ENCODE measurements at regions not wholly inside any gene's neighbourhood (a gene's known extent, or its start where the extent isn't known, plus 50 kb on each side); places are given as distances from the start of the nearest gene placed in this dataset.
"Not testable (repeated sequence)": the region's sequence is repeated elsewhere in the genome, so short reads cannot be mapped to it uniquely, and the experiment has no call there.

DNA sequence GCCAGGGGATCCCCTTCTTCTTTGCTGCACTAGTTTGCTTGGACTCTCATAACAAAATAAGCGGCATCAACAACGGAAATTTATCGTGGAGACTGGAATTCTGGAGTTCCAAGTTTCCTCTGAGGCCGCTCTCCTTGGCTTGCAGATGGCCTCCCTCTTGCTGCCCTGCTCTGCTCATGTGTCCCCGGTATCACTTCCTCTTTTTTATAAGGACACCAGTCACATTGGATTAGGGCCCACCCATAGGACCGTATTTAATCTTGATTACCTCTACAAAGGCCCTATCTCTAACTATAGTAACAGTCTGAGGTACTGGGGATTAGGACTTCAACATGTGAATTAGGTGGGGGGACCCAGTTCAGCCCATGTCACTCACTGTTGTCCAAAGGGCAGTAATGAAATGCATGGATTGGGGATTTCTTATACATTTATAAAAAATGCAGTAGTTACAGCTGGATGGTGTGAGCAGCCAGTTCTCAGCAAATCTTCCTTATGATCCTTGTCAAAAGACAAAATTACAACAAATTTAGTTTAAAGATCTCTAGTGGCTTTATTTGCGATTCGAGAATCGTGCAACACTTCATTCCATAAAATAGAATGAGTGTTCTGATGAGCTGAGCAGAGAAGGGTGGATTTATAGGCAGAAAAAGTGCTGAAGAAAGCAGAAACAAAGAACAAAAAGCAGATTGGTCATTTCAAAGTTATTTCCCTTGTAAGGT is 59.3 kb upstream of the AKAP12 start:
- in situ Hi-C loops (cut with HindIII; ENCODE audit: low pct_unique_long_range_greater_than_20kb, low sequenced_read_pairs): no loop called here
- DNase-seq (ENCODE audit: low read depth in 1 of 2, low spot score in 1 of 2): no peak
- TF ChIP-seq JUND (IDR thresholded peaks at IDR 0.05; ENCODE audit: low read depth): no peak

DNA sequence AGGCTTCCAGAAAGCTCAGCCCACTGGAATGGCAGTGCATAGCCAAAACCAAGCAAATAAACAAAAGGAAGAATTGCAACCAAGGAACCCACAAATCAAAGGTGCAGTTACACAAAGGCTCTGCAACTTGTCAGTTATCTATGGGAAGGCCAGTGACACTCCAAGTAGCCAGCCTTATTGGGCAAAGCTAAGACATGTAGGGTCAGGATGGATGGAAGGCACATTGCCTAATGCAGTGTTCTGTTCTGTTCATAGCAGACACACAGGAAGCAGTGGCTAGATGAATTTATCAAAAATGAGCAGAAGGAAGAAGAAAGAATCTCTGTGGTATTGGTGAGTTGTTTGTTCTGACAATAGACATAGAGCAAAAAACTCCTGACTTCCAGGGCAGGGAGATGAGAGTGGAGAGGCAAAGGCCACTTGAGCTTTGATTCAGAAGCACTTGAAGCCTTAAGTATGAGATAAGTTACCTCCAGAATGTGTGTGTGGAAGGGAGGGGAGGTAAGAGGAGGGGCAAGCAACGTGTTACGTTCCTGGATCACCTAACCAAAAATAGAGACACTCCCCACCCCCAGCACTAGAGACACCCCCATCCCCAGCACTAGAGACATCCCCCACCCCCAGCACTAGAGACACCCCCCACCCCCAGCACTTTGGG is 57.9 kb upstream of the AKAP12 start:
- in situ Hi-C loops (cut with HindIII; ENCODE audit: low pct_unique_long_range_greater_than_20kb, low sequenced_read_pairs): no loop called here
- TF ChIP-seq JUND (IDR thresholded peaks at IDR 0.05; ENCODE audit: low read depth): no peak
- no peak for DNase-seq (ENCODE audit: low read depth in 1 of 2, low spot score in 1 of 2)

DNA sequence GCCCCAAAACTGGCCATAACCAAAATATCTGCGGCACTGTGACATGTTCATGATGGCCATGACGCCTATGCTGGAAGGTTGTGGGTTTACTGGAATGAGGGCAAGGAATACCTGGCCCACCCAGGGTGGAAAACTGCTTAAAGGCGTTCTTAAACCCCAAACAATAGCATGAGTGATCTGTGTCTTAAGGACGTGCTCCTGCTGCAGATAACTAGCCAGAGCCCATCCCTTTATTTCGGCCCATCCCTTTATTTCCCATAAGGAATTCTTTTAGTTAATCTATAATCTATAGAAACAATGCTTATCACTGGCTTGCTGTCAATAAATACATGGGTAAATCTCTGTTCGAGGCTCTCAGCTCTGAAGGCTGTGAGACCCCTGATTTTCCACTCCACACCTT is 56.8 kb upstream of the AKAP12 start:
- in situ Hi-C loops (cut with HindIII; ENCODE audit: low pct_unique_long_range_greater_than_20kb, low sequenced_read_pairs): not testable (repeated sequence)

DNA sequence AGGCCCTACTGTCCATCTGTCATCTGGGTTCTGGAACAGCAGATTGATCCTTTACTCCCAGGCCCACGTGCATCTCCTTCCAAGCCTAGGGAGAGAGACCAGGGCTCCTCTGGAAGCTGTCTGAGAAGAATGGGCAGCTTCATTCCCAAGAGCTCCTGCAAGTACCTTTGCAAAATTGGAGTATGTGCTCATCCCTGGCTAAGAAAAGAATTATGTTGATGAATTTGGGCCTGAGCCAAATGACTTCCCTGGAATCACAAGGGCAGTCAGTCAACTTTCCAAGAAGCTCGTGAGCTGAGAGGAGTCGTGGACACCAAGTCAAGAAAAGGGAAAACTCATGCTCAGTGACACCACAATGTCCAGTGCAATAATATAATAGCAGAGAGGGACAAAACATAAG is 54.6 kb upstream of the AKAP12 start:
- TF ChIP-seq JUND (IDR thresholded peaks at IDR 0.05; ENCODE audit: low read depth): no peak
- in situ Hi-C loops (cut with HindIII; ENCODE audit: low pct_unique_long_range_greater_than_20kb, low sequenced_read_pairs): no loop called here

More for the DNA sequence above, 56.8 kb upstream of the AKAP12 start:
- DNase-seq (ENCODE audit: low read depth in 1 of 2, low spot score in 1 of 2): not testable (repeated sequence)

DNA sequence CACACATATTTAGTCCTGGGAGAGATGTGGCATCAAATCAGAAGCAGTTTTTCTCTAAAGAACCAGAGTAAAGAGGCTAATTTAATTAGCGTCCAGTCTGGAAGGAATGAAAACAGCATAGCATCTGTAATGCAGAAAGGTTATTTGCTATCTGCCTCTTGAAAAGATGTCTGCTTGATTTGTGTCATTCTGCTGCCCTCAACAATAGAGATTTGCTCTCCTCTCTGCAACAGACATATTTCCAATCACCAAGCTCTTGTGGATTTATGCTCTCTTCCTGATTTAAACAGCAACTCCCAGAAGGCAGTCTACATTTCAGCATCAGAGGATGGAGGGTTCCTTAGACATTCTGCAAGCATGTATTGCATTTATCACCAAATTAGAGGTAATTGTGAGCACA is 53.5 kb upstream of the AKAP12 start:
- DNase-seq (ENCODE audit: low read depth in 1 of 2, low spot score in 1 of 2): no peak
- TF ChIP-seq JUND (IDR thresholded peaks at IDR 0.05; ENCODE audit: low read depth): no peak
- in situ Hi-C loops (cut with HindIII; ENCODE audit: low pct_unique_long_range_greater_than_20kb, low sequenced_read_pairs): no loop called here

More for the DNA sequence above, 54.6 kb upstream of the AKAP12 start:
- no peak for DNase-seq (ENCODE audit: low read depth in 1 of 2, low spot score in 1 of 2)

DNA sequence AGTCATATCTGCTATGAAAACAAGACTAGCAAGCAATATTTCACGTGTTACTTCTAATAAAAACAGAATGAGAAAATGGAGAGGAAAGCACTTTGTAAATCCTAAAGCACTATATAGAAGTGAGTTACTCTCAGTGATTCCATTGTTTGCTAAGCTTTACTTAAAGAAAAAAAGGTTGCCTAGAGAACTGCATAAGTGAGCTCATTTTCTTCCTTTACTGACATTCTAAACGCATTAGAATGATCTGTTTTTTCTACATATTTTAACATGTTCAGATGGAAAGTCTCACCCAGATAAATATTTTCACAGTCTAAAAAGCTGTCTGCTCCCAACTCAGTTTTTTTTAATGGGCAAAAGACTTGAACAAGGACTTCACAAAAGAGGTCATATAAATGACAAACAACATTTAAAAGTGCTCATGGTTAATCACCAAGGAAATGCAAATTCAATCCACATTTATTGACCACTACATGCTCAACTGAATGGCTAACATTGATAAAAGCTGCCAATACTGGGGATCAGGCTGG is 52.9 kb upstream of the AKAP12 start:
- in situ Hi-C loops (cut with HindIII; ENCODE audit: low pct_unique_long_range_greater_than_20kb, low sequenced_read_pairs): no loop called here
- no peak for TF ChIP-seq JUND (IDR thresholded peaks at IDR 0.05; ENCODE audit: low read depth)
- no peak for DNase-seq (ENCODE audit: low read depth in 1 of 2, low spot score in 1 of 2)
